MV-4-11 (cell line): ENCODE measurements at regions not wholly inside any gene's neighbourhood (a gene's known extent, or its start where the extent isn't known, plus 50 kb on each side); places are given as distances from the start of the nearest gene placed in this dataset.

ENCODE experiments used
- DNase-seq: peaks from one replicate; lab custom pipeline; 2025; lab: John Stamatoyannopoulos, UW

GRCh38 chr2:226274143-226274542 lies 525.5 kb downstream of the IRS1 start:
- no peak for DNase-seq

GRCh38 chr2:226273440-226273839 lies 526.2 kb downstream of the IRS1 start:
- no peak for DNase-seq

- no peak for DNase-seq
Observed at GRCh38 chr2:226272435-226272834, 527.2 kb downstream of the IRS1 start.

GRCh38 chr2:226270285-226271058 lies 529.1 kb downstream of the IRS1 start:
- no peak for DNase-seq

GRCh38 chr2:226267516-226268289 lies 531.9 kb downstream of the IRS1 start:
- DNase-seq = no peak

- no peak for DNase-seq
Observed at GRCh38 chr2:226256709-226257376, 542.8 kb downstream of the IRS1 start.

GRCh38 chr2:226256237-226256636 lies 543.4 kb downstream of the IRS1 start:
- no peak for DNase-seq

- no peak for DNase-seq
Observed at GRCh38 chr2:226251661-226252060, 548.0 kb downstream of the IRS1 start.

GRCh38 chr2:226247289-226248275 lies 552.0 kb downstream of the IRS1 start:
- no peak for DNase-seq

GRCh38 chr2:226234187-226234586 lies 565.4 kb downstream of the IRS1 start:
- DNase-seq = peak; percentile 25

GRCh38 chr2:226233388-226233787 lies 566.2 kb downstream of the IRS1 start:
- DNase-seq = no peak

GRCh38 chr2:226228080-226228479 lies 571.5 kb downstream of the IRS1 start:
- no peak for DNase-seq

GRCh38 chr2:226227341-226227740 lies 572.3 kb downstream of the IRS1 start:
- no peak for DNase-seq

- DNase-seq = no peak
Observed at GRCh38 chr2:226223704-226224103, 575.9 kb downstream of the IRS1 start.

- no peak for DNase-seq
Observed at GRCh38 chr2:226220511-226220910, 579.1 kb downstream of the IRS1 start.

- no peak for DNase-seq
Observed at GRCh38 chr2:226217191-226217590, 582.4 kb downstream of the IRS1 start.

GRCh38 chr2:226216575-226216974 lies 583.0 kb downstream of the IRS1 start:
- no peak for DNase-seq

- peak; percentile 30 for DNase-seq
Observed at GRCh38 chr2:226215902-226216503, 583.6 kb downstream of the IRS1 start.

- DNase-seq = no peak
Observed at GRCh38 chr2:226213717-226214116, 585.9 kb downstream of the IRS1 start.

- DNase-seq = no peak
Observed at GRCh38 chr2:226211439-226211838, 588.2 kb downstream of the IRS1 start.

GRCh38 chr2:226208726-226209125 lies 590.9 kb downstream of the IRS1 start:
- DNase-seq = no peak
